ENCODE measurements at regions not wholly inside any gene's neighbourhood (a gene's known extent, or its start where the extent isn't known, plus 50 kb on each side); places are given as distances from the start of the nearest gene placed in this dataset.

DNA sequence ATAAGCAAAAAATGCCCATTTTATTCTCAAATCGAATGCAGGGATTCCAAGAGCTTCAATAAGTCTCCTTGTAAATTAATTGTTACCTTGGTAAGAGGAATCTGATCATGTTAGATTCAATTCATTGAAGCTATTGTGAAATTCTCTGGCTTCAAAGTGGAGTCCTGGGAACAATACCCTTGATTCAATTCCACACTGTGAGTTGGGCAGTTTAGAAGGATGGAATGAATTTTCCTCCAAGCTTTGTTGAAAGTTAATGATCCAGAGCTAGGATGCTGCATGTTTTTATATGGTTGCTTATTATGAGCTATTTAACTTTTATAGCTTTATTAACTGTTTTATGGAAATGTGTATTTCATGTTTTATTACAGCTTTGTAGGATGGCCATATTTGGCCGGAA is 89.9 kb upstream of the IGF1 start:
- DNase-seq (ENCODE audit: low read depth) = no peak
- no peak overlapping the region for H3K4me3 ChIP-seq (ENCODE audit: low read depth, low read length)
- TF ChIP-seq POLR2A (IDR thresholded peaks at IDR 0.05; ENCODE audit: extremely low read depth, insufficient read length) (no peak), MYC (IDR thresholded peaks at IDR 0.05; ENCODE audit: low read depth, low read length) (no peak)
- TF ChIP-seq, protein P1, sequence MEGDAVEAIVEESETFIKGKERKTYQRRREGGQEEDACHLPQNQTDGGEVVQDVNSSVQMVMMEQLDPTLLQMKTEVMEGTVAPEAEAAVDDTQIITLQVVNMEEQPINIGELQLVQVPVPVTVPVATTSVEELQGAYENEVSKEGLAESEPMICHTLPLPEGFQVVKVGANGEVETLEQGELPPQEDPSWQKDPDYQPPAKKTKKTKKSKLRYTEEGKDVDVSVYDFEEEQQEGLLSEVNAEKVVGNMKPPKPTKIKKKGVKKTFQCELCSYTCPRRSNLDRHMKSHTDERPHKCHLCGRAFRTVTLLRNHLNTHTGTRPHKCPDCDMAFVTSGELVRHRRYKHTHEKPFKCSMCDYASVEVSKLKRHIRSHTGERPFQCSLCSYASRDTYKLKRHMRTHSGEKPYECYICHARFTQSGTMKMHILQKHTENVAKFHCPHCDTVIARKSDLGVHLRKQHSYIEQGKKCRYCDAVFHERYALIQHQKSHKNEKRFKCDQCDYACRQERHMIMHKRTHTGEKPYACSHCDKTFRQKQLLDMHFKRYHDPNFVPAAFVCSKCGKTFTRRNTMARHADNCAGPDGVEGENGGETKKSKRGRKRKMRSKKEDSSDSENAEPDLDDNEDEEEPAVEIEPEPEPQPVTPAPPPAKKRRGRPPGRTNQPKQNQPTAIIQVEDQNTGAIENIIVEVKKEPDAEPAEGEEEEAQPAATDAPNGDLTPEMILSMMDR (IDR thresholded peaks at IDR 0.05; ENCODE audit: low read depth, low read length) = no peak
- TF ChIP-seq, protein P2, sequence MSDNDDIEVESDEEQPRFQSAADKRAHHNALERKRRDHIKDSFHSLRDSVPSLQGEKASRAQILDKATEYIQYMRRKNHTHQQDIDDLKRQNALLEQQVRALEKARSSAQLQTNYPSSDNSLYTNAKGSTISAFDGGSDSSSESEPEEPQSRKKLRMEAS (IDR thresholded peaks at IDR 0.05; ENCODE audit: low read depth, low read length) = no peak

DNA sequence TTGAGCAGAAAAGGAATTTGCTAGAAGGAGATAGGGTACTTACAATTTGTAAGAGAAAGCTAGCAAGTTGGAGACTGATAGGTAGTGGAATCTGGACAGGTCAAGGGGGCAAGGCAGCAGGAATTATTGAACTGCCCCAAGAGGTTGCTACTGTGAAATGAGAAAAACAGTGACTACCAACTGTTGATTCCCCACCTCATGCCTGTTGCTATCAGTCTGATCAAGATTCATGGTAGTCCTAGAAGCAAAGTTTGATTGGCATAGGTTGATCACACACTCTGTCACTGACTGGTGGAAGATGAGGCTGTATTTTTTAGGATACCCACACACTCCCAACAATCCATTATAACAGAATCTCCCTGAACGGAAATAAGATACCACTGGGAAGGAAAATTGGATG is 89.4 kb upstream of the IGF1 start:
- TF ChIP-seq, protein P2 (IDR thresholded peaks at IDR 0.05; ENCODE audit: low read depth, low read length) = no peak
- TF ChIP-seq MYC (IDR thresholded peaks at IDR 0.05; ENCODE audit: low read depth, low read length) (no peak), POLR2A (IDR thresholded peaks at IDR 0.05; ENCODE audit: extremely low read depth, insufficient read length) (no peak)
- TF ChIP-seq, protein P1 (IDR thresholded peaks at IDR 0.05; ENCODE audit: low read depth, low read length) = no peak
- no peak for DNase-seq (ENCODE audit: low read depth)
- H3K4me3 ChIP-seq (ENCODE audit: low read depth, low read length) = no peak overlapping the region

DNA sequence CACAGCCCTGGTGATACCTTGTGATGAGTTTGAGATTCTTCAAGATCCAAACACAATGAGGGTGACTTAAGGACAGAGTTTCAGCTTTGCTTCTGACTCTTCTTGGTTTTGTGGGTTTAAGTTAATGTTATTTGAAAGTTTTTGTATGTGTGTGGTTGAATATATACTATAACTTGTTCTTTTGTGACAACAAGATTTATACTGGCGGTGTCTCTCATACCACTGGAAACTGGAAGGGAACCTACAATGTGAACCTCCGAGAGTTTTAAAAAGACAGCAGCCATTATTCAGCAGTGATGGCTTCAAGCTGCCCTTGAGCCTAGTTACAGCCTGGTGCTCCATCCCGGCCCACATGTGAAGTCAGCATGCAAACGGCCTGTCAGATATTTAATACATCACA is 87.9 kb upstream of the IGF1 start:
- H3K4me3 ChIP-seq (ENCODE audit: low read depth, low read length) = no peak overlapping the region
- TF ChIP-seq POLR2A (IDR thresholded peaks at IDR 0.05; ENCODE audit: extremely low read depth, insufficient read length) (no peak), MYC (IDR thresholded peaks at IDR 0.05; ENCODE audit: low read depth, low read length) (no peak)
- TF ChIP-seq, protein P2 (IDR thresholded peaks at IDR 0.05; ENCODE audit: low read depth, low read length) = no peak
- TF ChIP-seq, protein P1 (IDR thresholded peaks at IDR 0.05; ENCODE audit: low read depth, low read length) = no peak
- DNase-seq (ENCODE audit: low read depth) = no peak

DNA sequence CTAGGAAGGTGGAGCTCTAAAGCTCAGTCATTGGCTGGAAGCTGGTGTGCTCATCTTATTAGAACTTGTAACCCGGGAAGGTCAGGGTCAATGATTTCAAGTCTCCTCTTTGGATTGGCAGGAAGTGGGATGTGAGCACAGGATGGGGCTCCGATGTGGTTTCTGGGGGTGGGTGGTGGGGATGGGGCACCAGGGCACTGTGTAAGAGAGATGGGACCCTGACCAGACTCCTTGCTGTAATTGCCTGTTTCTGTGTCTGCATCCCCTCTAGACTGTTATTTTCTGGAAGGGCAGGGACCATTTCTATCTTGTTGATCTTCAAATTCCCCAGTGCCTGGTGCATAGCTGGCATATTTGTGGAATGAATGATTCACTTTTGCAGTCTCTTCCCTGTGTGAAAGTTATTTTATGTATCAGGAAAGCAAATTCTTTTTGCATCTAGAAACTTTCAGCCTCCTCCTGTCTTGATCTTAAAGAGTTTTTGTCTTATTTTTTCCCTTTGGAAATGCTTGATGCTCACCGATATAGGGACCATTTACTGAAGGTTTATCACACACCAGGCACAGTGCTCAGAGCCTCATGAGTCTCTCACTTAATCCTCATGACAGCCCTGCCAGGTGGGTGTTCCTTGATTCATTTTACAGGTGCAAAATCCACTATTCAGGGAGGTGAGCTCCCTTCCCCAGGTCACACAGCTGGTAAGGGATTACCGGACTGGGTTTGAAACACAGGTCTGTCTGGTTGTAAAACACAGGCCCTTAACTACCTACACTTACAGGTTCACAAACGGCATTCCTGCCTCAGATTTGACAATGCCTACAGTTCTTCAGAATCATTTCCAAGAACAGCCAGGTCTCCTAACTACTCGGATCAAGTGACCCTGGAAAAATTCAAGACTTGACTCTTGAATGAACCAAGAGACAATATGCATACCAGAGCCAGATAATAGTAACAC is 86.9 kb upstream of the IGF1 start:
- no peak for DNase-seq (ENCODE audit: low read depth)
- no peak overlapping the region for H3K4me3 ChIP-seq (ENCODE audit: low read depth, low read length)
- TF ChIP-seq MYC (IDR thresholded peaks at IDR 0.05; ENCODE audit: low read depth, low read length) = no peak
- TF ChIP-seq POLR2A (IDR thresholded peaks at IDR 0.05; ENCODE audit: extremely low read depth, insufficient read length) = no peak
- TF ChIP-seq, protein P1 (IDR thresholded peaks at IDR 0.05; ENCODE audit: low read depth, low read length) = no peak
- TF ChIP-seq, protein P2 (IDR thresholded peaks at IDR 0.05; ENCODE audit: low read depth, low read length) = no peak

DNA sequence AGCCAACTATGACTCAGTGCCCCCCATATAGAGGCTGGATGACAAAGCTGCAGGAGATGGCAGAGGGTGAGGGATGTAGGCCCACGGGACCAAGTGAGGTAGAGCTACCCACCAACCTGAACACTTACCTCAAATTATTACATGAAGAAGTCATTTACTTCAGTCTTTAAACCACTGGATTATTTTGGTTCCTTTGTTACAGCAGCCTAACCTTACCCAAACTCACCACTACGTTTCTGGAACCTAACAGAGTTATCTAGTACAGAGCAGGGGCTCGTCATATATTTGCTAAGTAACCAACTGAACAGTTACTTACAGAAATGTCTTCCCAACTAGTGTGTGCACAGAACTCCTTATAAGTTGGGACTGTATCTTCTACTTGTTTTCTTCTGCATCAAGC is 85.2 kb upstream of the IGF1 start:
- TF ChIP-seq, protein P2 (IDR thresholded peaks at IDR 0.05; ENCODE audit: low read depth, low read length) = no peak
- TF ChIP-seq, protein P1 (IDR thresholded peaks at IDR 0.05; ENCODE audit: low read depth, low read length) = no peak
- TF ChIP-seq POLR2A (IDR thresholded peaks at IDR 0.05; ENCODE audit: extremely low read depth, insufficient read length) (no peak), MYC (IDR thresholded peaks at IDR 0.05; ENCODE audit: low read depth, low read length) (no peak)
- H3K4me3 ChIP-seq (ENCODE audit: low read depth, low read length) = no peak overlapping the region
- DNase-seq (ENCODE audit: low read depth) = no peak

Measured in NB4 (cell line).